GM21447 (cell line): ENCODE measurements at regions not wholly inside any gene's neighbourhood (a gene's known extent, or its start where the extent isn't known, plus 50 kb on each side); places are given as distances from the start of the nearest gene placed in this dataset.

Experiments used
- ATAC-seq: cut with Tn5 transposase; IDR thresholded peaks from one replicate; pipeline ENCODE4 v1.9.1; 2021; ENCODE audit not compliant: unreplicated experiment

DNA sequence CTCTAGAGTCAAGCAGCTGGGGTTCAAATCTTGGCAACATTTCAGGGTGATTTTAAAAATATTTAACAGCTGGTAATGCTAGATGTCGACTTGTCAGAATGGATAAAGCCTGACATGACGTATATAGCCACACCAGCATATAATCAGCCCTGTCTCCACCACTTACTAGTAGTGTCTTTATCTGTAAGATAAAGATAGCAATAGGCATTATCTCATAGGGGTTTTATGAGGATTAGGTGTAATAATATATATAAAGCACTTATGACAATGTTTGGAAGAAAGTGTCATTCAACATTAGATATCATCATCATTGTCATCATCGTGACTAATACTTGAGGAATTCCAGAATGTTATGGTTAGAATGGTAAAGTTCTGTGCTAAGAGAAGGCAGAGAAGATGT lies 369.0 kb upstream of the CWC22 start:
- ATAC-seq = no peak

DNA sequence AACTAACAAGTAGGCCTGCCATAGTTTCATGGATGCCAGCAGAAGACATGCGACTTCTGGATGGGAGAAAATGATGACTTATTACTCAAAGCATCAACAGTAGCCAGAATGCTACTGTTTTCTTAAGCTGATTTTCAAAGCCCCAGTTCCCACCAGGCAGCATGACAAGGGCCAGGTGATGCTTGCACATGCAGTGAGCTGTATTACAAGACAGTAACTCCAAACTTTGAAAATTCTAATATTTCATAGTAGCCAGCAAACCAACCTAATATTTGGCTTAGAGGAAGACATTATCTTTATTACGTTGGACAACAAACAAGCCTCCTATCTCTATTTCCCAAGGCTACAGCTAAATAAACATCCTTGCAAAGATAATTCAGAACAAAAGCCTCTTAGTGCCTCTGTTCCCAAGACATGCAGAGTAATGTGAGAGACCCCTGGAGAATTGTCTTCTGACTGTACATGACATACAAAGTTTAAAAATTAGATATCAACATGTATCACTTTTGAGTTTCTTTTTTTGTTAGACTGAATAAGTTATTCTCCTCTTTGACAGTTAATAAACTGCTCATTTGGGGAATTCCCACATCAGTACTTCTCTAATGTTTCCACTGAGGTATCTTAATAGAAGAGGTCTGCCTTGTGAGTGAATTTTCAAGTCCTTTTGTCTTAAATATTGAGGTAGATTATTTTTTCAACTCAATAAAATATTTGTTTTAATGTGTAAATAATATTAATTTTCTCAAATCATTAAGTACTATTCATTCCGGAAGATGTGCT lies 367.6 kb upstream of the CWC22 start:
- ATAC-seq = no peak

DNA sequence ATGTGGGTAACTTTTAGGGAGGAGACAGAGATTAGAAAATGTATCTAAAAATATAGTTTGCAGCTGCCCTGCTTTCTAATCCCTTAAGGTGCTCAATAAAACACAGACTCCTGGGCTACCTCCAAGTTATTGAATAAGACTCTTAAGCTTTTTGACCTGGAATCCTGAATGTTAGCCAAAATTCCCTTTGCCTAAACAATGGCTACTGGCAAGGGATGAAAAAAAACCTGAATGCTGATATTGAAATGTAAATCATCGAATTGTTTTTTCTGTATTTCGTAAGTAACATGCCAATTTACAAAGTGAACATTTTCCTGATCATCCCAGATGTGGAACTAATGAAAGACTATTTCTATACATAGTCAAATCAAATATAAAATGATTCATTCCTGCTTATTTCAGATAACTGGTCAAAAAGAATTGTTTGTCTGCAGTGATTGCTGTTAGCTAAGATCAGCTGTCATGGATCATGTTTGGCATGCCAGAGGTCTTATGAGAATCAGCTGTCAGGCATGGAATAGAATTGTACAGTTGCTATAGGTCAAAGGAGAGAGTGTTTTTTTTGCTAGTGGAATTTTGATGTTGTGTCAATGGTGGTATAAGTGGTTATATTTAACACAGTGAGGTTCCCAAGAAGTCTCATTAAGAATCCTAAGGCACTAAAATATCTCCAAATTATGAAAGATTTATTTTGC lies 363.6 kb upstream of the CWC22 start:
- no peak for ATAC-seq

- ATAC-seq = no peak
Measured at GRCh38 chr2:180368881-180369280, 361.8 kb upstream of the CWC22 start.

DNA sequence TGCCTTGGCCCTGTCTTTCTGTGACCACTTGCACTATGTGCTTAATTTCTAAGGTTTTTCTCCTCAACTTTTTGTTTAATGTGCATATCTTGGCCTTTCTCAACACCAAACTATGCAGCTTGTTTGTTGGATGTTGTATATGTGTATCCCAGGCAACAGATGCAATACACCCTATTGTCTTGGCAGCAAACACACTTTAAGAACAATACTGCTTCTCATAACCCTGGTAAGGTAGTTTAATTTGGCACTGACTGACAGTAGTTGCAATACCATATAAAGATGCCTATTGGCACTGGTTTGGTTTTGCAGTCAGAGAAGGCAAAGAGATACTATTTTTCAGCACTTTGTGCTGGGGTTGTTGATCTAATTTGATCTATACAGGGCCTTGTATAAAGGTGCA lies 360.7 kb upstream of the CWC22 start:
- no peak for ATAC-seq

DNA sequence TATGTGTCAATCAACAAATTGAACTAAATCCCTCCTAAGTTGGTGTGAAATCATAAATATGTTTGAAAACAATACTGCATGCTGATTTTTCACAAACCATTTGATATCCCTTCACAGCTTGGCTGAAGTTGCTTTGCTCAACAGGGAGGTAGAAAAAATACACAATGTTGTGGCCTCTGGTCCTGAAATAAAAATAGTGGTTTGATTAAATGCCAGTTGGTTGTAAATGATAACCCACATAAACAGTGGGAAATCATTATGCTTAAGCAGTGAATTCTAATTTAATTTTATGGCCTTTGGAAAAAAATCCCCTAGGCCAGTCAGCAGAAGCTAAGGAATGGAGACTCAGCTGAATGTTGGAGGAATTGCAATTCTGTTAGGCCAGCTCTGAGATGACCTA lies 359.4 kb upstream of the CWC22 start:
- ATAC-seq = no peak

DNA sequence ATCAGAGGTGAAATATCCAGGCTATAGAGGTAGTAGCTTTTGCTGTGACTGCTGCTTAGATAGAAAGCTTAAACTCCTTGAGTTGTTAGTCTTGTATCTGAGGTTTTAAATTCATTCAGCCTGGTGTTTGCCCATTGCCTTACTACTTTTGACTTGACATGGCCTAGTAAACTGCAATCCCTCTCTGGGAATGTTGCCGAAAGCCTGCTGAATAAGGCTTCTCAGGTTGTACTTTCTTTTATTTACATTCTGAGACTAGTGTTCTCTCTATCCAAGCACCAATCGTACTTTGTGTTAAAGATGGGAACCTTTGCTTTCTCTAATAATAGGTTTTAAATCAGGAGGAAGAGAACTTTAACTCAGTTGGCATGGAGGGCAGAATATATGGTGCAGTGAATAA lies 357.6 kb upstream of the CWC22 start:
- no peak for ATAC-seq

- peak; percentile 43 for ATAC-seq
Measured at GRCh38 chr2:180360283-180360618, 353.2 kb upstream of the CWC22 start.

DNA sequence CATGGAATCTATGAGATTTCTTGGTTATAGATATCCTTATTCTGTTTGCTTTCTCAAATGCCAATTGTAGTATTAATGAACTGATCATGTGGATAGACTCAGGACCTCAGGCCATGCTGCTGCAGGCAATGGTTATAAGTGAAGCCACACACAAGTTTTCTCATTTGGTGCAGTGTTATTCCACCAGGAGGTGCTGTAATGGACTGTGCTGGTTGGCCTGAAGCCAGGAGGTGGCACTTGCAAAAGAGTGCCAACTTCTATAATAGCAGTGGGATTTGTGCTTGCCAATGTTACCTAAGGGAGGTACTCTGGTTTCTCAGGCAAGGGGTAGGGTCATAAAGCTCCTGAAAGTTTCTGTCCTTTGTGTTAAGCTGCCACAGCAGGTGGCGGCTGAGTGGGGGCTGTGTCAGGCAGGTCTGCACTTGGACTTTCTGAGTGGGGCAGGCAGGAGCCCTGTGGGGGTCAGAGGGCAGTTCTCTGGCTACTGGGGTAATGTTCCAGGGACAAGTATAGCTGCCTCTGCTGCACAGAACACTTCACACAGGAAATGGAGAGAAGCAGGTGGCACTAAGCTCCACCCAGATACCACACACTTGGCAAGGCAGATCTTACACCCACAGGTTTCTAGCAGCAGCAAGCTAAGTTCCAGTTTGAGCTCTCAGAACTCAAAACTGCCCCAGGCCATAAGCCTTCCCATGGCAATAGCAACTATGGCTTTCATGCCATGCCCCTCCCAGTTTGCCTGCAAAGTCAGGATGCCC lies 352.6 kb upstream of the CWC22 start:
- ATAC-seq = peak; percentile 97

GRCh38 chr2:180358458-180358857 lies 351.4 kb upstream of the CWC22 start:
- no peak for ATAC-seq

GRCh38 chr2:180356676-180357075 lies 349.6 kb upstream of the CWC22 start:
- ATAC-seq = no peak

- ATAC-seq = no peak
Measured at GRCh38 chr2:180352620-180353019, 345.5 kb upstream of the CWC22 start.

- ATAC-seq = no peak
Measured at GRCh38 chr2:180349809-180350208, 342.7 kb upstream of the CWC22 start.

DNA sequence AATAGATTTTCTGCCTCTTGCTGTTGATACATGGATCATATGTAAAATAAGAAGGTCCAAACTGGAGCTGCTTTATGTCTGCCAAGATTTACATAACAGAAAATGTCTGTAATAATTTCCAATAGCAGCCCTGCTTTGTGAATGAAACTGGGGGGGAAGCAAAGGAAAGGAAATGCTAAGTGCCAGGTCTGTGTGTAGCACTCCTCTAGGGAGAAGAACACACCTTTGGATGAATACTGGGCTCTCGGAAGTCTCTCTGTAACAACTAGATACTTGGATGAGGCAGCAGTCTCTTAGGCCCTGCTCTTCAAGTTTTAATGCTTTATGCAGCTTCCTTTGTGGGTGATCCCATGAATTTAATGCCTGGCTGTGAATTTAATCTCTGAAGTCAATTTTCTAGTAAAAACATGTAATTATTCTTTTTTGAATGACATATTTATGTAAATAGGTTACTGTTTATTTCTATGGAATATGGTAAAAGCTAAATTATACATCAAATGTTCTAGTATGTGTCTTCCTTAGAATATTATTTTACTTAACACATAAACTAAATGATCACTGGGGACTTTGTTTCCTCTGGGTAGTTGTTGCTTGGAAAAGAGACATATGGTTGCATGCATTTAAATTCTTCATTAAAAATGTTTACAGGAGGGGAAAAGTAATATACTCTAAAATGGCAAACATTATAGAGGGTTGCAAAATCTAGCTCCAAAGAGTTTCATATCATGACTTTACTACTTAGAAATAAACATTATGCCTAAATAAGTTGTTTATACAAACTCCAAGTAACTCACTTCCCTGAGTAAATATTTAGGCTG lies 336.6 kb upstream of the CWC22 start:
- ATAC-seq = no peak

GRCh38 chr2:180337136-180337535 lies 330.0 kb upstream of the CWC22 start:
- no peak for ATAC-seq

- no peak for ATAC-seq
Measured at GRCh38 chr2:180336550-180336949, 329.5 kb upstream of the CWC22 start.

- ATAC-seq = peak; percentile 100
Measured at GRCh38 chr2:180334514-180334913, 327.4 kb upstream of the CWC22 start.

- no peak for ATAC-seq
Measured at GRCh38 chr2:180328795-180329422, 321.8 kb upstream of the CWC22 start.

DNA sequence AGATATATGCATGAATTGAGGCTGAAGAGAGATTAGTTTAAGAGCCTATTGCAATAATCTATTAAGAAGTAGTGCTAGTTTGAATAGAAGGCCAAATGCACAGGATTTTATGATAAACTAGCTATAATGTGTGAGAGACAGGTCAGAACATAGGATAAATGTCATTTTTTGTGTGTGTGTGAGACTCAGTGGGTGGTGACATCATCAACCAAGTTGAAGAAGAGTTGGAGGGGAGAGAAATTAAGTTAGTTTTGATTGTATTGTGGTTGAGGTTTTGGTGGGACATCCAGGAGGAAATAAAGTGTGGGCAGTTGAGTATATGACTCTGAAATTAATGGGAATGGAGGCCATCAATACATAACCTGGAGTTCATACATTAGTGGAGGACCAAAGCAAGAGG lies 320.1 kb upstream of the CWC22 start:
- ATAC-seq = no peak

DNA sequence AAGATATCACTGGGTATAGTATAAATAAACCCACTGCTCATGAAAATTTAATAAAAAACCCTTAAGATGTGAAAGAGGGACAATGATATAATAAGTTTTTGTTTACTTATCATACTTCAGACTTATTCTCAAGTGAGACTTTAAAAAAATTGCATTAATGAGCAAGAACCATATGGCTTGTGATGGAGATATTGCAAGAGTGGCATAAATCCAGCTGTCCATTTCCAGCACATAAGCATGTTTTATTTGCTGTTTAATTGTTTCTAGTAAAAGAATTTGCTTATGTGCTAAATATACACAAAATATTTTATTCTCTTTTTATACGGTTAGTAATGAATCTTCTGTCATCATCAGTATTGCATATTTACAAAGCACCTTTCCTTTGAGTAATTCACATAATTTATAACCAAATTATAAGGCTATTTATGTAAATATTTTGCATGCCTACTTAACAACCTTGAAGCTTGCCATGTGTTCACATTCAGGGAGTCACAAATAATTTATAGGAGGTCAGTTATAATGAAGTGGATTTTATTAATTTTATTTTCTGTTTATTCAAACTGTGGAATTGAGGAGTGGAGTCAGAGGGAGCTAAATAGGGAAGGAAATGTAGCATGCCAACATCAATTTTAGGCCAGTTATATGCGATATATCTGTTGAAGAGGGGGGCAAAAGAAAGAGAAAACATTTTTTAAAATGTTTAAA lies 318.5 kb upstream of the CWC22 start:
- ATAC-seq = no peak
